ENCODE measurements at regions not wholly inside any gene's neighbourhood (a gene's known extent, or its start where the extent isn't known, plus 50 kb on each side); places are given as distances from the start of the nearest gene placed in this dataset.

DNA sequence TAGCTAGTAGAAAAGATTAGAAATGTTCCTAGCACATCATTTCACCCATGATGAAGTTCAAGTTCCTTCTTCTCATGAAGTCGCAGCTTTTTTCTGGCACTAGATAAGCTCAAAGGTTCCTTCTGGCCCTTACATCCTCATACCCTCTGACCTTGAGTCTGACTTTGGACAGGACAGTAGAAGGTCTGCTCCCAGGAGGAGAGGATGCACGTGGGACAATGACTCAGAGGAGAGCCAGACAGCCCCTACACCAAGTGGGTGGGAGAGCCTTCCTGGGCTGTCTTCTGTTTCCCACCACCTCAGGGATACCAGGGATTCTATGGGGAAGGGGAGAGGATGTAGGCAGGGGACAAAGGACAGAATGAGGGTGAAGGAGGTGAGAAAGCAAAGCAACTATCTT is 86.0 kb downstream of the HHIPL2 start:
- H3K27ac ChIP-seq (ENCODE audit: low read depth, low read length) = no peak overlapping the region
- no peak overlapping the region for H3K4me3 ChIP-seq (ENCODE audit: low read length)
- H3K4me2 ChIP-seq (ENCODE audit: low read length) = no peak overlapping the region
- H3K36me3 ChIP-seq (ENCODE audit: control insufficient read depth, low read length) = no peaks in the 10 kb centered on the region
- H3K79me2 ChIP-seq (ENCODE audit: control insufficient read depth, low read length) = no peaks in the 10 kb centered on the region
- TF ChIP-seq, protein P1, sequence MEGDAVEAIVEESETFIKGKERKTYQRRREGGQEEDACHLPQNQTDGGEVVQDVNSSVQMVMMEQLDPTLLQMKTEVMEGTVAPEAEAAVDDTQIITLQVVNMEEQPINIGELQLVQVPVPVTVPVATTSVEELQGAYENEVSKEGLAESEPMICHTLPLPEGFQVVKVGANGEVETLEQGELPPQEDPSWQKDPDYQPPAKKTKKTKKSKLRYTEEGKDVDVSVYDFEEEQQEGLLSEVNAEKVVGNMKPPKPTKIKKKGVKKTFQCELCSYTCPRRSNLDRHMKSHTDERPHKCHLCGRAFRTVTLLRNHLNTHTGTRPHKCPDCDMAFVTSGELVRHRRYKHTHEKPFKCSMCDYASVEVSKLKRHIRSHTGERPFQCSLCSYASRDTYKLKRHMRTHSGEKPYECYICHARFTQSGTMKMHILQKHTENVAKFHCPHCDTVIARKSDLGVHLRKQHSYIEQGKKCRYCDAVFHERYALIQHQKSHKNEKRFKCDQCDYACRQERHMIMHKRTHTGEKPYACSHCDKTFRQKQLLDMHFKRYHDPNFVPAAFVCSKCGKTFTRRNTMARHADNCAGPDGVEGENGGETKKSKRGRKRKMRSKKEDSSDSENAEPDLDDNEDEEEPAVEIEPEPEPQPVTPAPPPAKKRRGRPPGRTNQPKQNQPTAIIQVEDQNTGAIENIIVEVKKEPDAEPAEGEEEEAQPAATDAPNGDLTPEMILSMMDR (IDR thresholded peaks at IDR 0.05; ENCODE audit: low read depth, low read length, poor library complexity, severe bottlenecking) = no peak
- no peak for TF ChIP-seq EZH2phosphoT487 (IDR thresholded peaks at IDR 0.05; ENCODE audit: borderline replicate concordance, low read length)
- H3F3A ChIP-seq (ENCODE audit: control insufficient read depth, insufficient read depth) = no peaks in the 10 kb centered on the region
- no peaks in the 10 kb centered on the region for H3K9me2 ChIP-seq (replicated peaks; ENCODE audit: control insufficient read depth, low read length)
- H3K27me3 ChIP-seq (ENCODE audit: control insufficient read depth, low read length) = no peaks in the 10 kb centered on the region; the same call in 1 of the 2 replicates
- H3K4me1 ChIP-seq (ENCODE audit: control insufficient read depth, low read length) = peaks cover 16% of the 10 kb centered on the region
- no peaks in the 10 kb centered on the region for H4K20me1 ChIP-seq (ENCODE audit: control insufficient read depth, insufficient read depth, low read depth, low read length)
- H3K9me3 ChIP-seq (ENCODE audit: control insufficient read depth, insufficient read depth, low read length) = no peaks in the 10 kb centered on the region; the same call in 1 of the 2 replicates

- Histone ChIP-seq H3F3A (ENCODE audit: control insufficient read depth, insufficient read depth) (no peaks in the 10 kb centered on the region), H3K36me3 (ENCODE audit: control insufficient read depth, low read length) (no peaks in the 10 kb centered on the region), H3K4me3 (ENCODE audit: low read length) (no peak overlapping the region), H3K27me3 (ENCODE audit: control insufficient read depth, low read length) (no peaks in the 10 kb centered on the region; the same call in 1 of the 2 replicates), H3K9me3 (ENCODE audit: control insufficient read depth, insufficient read depth, low read length) (no peaks in the 10 kb centered on the region; the same call in 1 of the 2 replicates), H3K4me2 (ENCODE audit: low read length) (no peak overlapping the region), H3K4me1 (ENCODE audit: control insufficient read depth, low read length) (peaks cover 14% of the 10 kb centered on the region), H3K79me2 (ENCODE audit: control insufficient read depth, low read length) (no peaks in the 10 kb centered on the region), H3K27ac (ENCODE audit: low read depth, low read length) (no peak overlapping the region), H3K9me2 (replicated peaks; ENCODE audit: control insufficient read depth, low read length) (no peaks in the 10 kb centered on the region), H4K20me1 (ENCODE audit: control insufficient read depth, insufficient read depth, low read depth, low read length) (no peaks in the 10 kb centered on the region)
- TF ChIP-seq, protein P1 (IDR thresholded peaks at IDR 0.05; ENCODE audit: low read depth, low read length, poor library complexity, severe bottlenecking) = no peak
Measured at GRCh38 chr1:222459652-222460051, 88.3 kb downstream of the HHIPL2 start.

DNA sequence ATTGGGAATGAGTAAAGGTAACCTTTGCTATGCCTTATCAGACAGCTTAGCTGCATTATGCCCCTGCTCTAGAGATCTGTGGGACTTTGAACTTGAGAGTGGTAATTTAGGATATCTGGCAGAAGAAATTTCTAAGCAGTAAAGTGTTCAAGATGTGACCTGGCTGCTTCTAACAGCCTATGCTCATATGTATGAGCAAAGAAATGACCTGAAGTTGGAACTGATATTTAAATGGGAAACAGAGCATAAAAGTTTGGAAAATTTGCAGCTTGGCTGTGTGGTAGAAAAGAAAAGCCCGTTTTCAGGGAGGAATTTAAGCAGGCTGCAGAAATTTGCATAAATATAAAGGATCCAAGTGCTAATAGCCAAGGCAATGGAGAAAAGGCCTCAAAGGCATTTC is 90.4 kb downstream of the HHIPL2 start:
- Histone ChIP-seq H3F3A (ENCODE audit: control insufficient read depth, insufficient read depth) (no peaks in the 10 kb centered on the region), H3K9me2 (replicated peaks; ENCODE audit: control insufficient read depth, low read length) (no peaks in the 10 kb centered on the region), H3K4me3 (ENCODE audit: low read length) (no peak overlapping the region), H4K20me1 (ENCODE audit: control insufficient read depth, insufficient read depth, low read depth, low read length) (no peaks in the 10 kb centered on the region), H3K36me3 (ENCODE audit: control insufficient read depth, low read length) (no peaks in the 10 kb centered on the region), H3K27me3 (ENCODE audit: control insufficient read depth, low read length) (peaks cover 2% of the 10 kb centered on the region; the same call in 1 of the 2 replicates), H3K9me3 (ENCODE audit: control insufficient read depth, insufficient read depth, low read length) (no peaks in the 10 kb centered on the region; the same call in 1 of the 2 replicates), H3K4me1 (ENCODE audit: control insufficient read depth, low read length) (peaks cover 14% of the 10 kb centered on the region), H3K79me2 (ENCODE audit: control insufficient read depth, low read length) (no peaks in the 10 kb centered on the region), H3K27ac (ENCODE audit: low read depth, low read length) (no peak overlapping the region), H3K4me2 (ENCODE audit: low read length) (no peak overlapping the region)
- TF ChIP-seq, protein P1 (IDR thresholded peaks at IDR 0.05; ENCODE audit: low read depth, low read length, poor library complexity, severe bottlenecking) = no peak

DNA sequence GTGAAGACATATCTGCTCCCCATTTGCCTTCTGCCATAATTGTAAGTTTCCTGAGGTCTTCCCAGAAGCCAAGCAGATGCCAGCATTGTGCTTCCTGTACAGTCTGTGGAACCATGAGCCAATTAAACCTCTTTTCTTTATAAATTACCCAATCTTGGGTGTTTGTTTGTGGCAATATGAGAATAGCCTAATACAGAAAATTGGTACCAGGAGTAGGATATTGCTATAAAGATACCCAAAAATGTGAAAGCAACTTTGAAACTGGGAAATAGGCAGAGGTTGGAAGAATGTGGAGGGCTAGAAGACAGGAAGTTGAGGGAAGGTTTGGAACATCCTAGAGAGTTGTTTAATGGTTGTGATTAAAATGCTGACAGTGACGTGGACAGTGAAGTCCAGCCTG is 90.8 kb downstream of the HHIPL2 start:
- H3K4me3 ChIP-seq (ENCODE audit: low read length) = no peak overlapping the region
- H3K27me3 ChIP-seq (ENCODE audit: control insufficient read depth, low read length) = peaks cover 4% of the 10 kb centered on the region; the same call in 1 of the 2 replicates
- TF ChIP-seq, protein P1 (IDR thresholded peaks at IDR 0.05; ENCODE audit: low read depth, low read length, poor library complexity, severe bottlenecking) = no peak
- no peak for TF ChIP-seq EZH2phosphoT487 (IDR thresholded peaks at IDR 0.05; ENCODE audit: borderline replicate concordance, low read length)
- no peaks in the 10 kb centered on the region for H3K9me2 ChIP-seq (replicated peaks; ENCODE audit: control insufficient read depth, low read length)
- H3K36me3 ChIP-seq (ENCODE audit: control insufficient read depth, low read length) = no peaks in the 10 kb centered on the region
- H3K4me1 ChIP-seq (ENCODE audit: control insufficient read depth, low read length) = peaks cover 14% of the 10 kb centered on the region
- no peaks in the 10 kb centered on the region for H3F3A ChIP-seq (ENCODE audit: control insufficient read depth, insufficient read depth)
- H3K4me2 ChIP-seq (ENCODE audit: low read length) = no peak overlapping the region
- H3K27ac ChIP-seq (ENCODE audit: low read depth, low read length) = no peak overlapping the region
- H4K20me1 ChIP-seq (ENCODE audit: control insufficient read depth, insufficient read depth, low read depth, low read length) = no peaks in the 10 kb centered on the region
- no peaks in the 10 kb centered on the region for H3K79me2 ChIP-seq (ENCODE audit: control insufficient read depth, low read length)
- no peaks in the 10 kb centered on the region; the same call in 1 of the 2 replicates for H3K9me3 ChIP-seq (ENCODE audit: control insufficient read depth, insufficient read depth, low read length)
